Astrocyte (in vitro differentiated cells and primary cell): ENCODE measurements at regions not wholly inside any gene's neighbourhood (a gene's known extent, or its start where the extent isn't known, plus 50 kb on each side); places are given as distances from the start of the nearest gene placed in this dataset.

Experiments
- CTCF ChIP-seq: IDR thresholded peaks from 2 replicates; pipeline ENCODE4 v1.5.1; 2011; ENCODE audit warnings: low read depth, mild to moderate bottlenecking, inconsistent platforms, low read length, moderate library complexity; ENCODE audit not compliant: insufficient read depth
- EZH2 ChIP-seq: IDR thresholded peaks from 2 replicates; pipeline ENCODE4 v1.6.1; 2012; ENCODE audit warnings: mild to moderate bottlenecking, low read length, inconsistent platforms; ENCODE audit not compliant: insufficient read depth

GRCh38 chr15:53203454-53203853 lies 413.3 kb upstream of the ONECUT1 start:
- no peak for TF ChIP-seq CTCF
- TF ChIP-seq EZH2: no peak
